GM18858 (cell line): ENCODE measurements at regions not wholly inside any gene's neighbourhood (a gene's known extent, or its start where the extent isn't known, plus 50 kb on each side); places are given as distances from the start of the nearest gene placed in this dataset.

Experiments used
- ATAC-seq: cut with Tn5 transposase; IDR thresholded peaks from one replicate; pipeline ENCODE4 v1.9.1; 2021; ENCODE audit not compliant: unreplicated experiment

DNA sequence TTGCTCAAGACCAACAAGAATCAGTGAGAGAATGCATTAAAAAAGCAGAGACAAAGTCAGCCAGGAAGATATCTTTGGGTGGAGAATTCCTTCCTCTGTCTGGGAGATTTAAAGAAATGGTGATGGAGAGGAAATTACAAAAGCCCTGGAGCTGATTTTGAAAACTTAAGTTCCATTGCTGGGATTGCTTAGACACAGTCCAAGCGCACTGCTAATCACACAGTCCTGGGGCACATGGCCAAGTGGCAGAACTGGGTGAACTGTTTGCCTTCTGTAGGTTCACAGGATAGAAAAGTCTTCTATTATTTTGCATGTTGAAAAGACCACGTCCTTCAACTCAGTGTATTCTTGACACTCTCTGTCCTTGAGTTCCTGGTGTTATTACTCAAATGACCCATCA, 284.9 kb upstream of the FBXL7 start:
- no peak for ATAC-seq

DNA sequence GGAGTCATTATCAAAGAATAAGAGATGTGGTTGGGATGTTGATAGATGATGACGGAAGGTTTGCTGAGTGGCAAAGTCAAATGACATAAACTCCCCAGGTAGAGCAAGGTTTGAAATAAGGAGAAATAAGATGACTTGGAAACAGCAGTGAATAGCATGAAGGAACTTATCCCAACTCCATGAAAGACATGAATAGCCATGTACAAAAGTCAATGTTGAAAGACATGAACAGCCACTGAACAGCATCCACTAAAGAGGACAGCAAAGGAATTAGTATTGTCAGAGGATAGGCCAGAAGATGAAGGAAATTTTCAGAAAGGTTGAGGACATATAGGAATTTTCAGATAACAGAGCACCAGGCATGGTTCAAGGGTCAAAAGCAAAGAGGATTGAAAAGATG, 286.0 kb upstream of the FBXL7 start:
- no peak for ATAC-seq

DNA sequence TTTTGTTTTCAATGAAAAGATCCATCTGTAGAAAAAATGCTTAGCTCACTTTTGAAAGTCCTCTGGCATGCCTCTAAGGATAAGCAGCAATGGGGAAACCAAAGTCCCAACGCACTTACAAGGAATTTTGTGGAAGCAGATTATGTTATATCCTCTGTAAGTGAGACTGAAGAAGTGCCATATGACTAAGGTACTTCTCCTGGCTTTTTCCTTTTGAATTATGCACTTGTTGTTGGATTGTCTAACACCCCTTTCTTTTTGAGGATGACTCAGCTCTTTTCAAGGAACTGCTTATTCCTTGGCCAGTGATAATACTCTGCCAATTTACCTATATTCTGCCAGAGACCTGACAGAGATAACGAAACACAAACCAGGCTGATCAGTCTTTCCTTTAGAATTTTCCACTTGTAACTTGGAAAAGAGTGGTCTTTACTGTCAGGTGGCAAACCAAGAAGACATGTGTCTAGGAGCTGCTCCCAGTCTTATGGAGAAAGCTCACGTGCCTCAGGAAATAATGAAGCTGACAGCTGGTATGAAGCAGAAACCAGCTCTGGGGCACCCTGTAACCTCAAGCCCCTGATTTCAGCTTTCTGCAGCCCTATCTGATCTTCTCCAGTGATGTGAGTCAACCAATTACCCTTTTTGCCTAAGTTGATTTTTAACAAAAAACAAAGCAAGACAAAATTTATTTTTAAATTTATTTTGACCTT, 290.8 kb upstream of the FBXL7 start:
- no peak for ATAC-seq

DNA sequence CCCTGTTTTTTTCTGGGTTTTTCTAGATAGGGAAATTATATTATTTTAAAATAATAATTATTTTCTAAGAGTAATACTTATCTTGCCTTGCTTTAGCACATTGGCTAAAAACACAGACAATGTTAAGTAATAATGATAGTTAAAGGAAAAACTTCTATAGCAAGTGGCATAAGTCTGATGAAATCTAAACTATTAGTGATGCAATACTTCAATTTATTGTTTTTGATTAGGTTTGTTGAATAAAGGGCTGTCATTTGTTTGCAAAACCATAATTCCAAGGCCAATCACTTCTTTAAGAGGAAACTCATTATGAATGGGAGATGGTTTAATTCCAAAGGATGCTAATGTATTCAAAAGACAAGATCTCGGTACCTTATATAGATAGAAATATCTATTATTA, 293.8 kb upstream of the FBXL7 start:
- no peak for ATAC-seq

DNA sequence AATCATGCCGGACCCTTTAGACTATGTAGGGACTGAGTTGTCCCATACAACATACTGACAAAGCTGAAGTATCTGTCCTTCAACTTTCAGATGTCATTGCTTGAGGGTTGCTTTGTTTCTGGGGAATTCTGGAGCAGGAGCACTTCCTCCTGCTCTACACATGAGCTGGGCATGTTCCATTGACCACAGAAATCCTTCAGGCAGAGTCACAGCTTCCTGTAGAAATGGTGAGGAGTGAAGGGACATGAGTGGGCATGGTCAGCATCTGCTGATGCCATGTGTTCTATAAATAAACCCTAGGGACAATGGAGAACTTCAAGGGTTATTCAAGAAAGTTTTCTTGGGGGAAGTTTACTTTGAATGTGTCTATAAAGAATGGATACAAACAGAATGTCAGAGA, 296.6 kb upstream of the FBXL7 start:
- no peak for ATAC-seq

DNA sequence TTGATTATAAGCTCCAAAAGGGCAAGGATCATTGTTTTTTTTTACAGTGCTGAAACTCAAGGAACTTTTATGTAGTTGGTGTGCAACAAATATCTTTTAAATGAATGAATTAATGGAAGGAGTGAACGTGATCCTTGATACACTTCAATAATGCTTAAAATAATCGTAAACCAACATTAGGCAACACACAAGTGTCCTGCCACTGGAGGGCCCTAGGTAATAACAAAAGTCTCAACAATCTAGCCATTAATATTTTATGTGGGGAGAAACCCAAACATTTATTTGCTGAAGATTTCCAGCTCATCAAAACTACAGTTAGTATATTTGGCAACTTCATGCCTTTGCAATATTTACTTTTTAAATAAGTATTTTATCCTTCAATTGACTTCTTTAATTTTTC, 309.0 kb upstream of the FBXL7 start:
- ATAC-seq = no peak

DNA sequence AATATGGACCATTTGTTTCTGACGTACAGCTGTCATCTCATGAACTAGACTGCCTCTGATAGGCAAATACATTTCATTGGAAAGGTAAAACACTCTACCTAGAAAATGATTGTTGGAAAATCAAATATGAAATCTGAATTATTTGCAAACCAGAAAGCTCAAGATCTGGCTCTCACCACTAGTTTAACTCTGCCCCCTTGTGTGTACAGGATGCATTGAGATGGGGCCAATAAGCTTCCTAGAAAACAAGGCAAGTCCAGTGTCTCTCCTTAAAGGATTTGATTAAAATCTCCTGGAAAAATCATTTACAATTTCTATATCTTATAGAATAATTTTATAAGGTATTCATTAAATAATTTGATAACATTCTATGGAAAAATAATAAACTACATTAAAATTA, 311.9 kb upstream of the ANKH start:
- ATAC-seq = no peak

DNA sequence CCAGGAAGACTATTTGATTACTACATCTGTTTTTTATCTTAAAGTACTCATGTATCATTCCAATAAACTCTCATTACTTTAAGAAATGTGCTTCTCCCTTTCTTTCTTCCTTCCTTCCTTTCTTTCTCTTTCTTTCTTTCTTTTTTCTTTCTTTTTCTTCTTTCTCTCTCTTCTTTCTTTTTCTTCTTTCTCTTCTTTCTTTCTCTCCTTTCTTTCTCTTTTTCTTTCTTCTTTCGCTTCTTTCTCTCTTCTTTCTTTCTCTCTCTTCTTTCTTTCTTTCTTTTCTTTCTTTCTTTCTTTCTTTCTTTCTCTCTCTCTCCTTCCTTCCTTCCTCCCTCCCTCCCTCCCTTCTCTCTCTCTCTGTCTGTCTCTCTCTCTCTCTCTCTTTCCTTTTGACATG, 298.6 kb upstream of the ANKH start:
- no peak for ATAC-seq

DNA sequence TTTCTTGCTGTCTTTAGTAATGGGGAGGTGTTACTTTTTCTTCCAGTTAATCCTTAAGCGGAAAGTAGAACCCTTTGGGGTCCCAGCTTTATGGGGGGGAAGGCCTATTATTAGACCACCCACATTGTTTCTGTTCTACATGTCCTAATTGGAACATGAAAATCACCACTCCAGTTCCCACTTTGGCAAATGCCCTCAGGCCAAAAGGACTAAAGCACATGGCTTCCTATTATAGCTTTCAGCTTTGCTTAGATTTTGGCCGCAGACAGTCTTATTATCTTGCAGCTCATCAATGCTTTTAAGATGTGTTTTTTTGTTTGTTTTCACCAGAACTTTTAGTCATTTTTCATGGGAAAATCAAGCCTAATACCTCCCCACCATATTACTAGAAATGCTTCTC, 296.8 kb upstream of the ANKH start:
- ATAC-seq = no peak

DNA sequence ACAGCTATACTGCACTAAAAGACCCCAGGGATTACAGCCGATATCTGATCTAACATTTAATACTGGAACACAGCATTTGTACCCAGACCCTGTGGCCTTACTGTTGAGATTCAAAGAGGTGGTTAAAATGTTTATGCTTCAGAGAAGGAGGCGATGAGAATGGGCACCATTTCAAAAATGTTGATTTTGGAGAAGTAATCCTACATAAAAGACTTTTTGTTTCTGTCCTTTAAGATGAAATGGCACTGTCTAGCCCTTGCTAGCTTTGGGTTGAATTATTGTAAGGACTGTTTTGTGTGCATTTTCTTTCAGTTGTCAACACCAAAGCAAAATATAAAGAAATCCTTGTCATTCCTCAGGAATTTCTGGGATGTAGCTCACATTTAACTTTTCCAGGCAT, 288.5 kb upstream of the ANKH start:
- no peak for ATAC-seq

DNA sequence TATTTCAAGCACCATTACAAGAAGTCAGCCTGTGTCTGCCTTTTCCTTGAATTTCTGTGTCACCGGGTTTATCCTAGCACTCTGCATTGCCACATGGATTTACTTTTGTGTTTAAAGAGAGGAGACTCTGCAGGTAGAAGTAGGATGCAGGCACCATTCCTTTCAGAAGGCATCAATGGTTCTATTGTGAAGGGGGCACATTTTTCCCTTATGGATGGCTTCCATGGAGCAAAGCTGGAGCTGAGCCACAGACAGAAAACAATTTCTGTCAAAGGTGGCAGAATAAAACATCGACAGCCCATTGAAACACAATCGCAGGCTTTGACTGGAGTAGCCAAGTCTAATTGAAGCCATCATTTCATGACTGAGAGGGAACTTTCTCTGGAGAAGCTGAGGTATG, 288.0 kb upstream of the ANKH start:
- no peak for ATAC-seq

DNA sequence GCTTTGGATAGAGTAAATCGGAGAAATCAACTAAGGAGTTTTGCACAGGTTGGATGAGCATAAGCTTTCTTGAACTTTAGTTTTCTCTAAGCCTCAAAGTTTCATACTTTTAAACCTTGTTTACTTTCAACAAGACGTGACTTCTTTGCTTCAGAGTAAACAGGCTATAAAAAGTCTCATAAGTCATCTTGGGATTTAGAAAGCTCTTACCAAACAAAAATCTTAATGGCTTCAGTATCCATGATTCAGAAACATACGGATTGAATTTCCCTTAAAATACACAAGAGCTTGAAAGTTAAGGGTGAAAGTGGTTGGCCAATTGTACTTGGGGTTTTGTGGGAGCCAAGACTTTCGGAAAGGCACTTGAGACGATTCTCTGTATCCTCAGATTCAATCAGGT, 270.9 kb upstream of the ANKH start:
- no peak for ATAC-seq

DNA sequence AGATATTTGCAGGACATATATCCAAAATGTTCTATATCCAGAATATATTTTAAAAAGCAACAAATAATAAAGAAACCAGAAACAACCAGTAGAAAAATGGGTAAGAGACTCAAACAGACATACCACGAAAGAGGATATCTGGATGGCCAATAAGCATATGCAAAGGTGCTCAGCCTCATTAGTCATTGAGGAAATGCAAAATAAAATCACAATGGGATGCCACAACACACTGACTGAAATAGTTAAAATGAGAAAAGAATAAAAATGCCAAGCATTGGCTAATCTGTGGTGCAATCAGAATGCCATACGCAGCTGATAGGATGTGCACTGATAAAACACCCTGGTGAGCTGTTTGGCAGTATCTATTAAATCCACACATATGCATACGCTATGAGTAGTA, 265.8 kb upstream of the ANKH start:
- no peak for ATAC-seq

DNA sequence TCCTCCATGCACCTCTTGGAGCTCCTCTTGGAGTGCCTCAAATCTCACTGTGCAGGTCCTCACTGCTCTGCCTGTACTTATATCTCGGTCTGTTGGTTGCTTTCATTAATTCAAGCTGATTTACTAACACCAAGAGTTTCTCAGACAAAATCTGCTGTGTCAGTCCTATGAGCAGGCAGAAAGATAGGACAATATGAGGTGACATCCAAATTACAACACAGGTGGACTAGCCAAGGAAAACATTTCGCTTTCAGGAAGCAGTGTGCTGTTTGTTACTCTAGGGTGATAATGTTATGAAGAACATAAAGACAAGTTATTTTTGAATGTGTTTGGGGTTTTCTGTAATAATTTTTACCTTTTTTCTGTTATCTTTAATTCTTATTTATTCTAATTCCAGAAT, 264.1 kb upstream of the ANKH start:
- ATAC-seq = no peak

DNA sequence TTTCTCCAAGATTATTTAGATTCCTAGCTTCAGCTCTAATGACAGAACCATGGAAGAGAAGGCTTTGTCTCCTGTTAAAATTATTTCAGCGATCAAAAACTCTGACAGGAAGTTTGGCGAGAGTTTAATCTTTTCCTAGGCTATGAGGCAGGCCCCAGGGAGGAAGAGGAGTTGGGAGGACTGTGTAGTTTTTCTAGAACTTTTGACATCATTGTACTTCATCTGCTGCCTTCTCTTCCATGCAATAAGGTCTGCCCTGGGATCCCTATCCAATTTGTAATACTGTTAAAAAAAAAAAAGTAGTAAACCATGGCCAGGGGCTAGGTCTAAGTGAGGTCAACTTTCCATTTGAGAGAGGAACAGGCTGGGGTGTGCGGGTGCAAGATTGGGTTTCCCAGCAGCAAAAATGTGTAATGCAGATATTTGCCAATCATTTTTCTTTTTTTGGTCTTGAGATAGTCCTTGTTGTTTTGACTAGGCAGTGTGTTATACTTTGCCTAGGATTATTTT, 261.9 kb upstream of the ANKH start:
- ATAC-seq = no peak

DNA sequence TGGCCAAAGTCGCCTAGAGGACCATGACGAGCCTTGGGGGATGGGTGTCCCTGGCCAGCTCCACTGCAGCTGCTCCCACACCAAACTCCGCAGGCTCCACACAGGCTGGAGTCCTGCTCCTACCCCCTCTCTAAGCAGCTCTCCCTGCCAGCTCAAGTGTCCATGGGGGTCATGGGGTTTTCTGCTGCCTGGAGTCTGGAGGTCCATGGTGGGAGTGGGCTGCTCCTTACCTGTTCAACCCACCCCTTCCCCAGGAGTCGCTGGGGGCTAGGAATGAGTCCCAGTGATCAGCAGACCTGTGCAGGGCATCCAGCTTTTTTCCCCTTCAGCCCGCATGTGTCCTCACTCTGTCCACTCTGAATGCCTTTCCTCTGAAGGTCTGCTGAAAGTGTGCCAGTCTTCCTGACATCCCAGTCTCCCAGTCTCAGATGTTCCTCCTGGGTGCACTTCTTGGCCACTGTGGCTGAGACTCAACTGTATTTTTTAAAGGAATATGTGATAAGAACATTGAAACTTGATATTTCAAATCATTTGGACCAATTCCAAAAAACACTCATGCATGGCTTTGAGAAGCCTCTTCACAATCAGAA, 261.3 kb upstream of the ANKH start:
- no peak for ATAC-seq

DNA sequence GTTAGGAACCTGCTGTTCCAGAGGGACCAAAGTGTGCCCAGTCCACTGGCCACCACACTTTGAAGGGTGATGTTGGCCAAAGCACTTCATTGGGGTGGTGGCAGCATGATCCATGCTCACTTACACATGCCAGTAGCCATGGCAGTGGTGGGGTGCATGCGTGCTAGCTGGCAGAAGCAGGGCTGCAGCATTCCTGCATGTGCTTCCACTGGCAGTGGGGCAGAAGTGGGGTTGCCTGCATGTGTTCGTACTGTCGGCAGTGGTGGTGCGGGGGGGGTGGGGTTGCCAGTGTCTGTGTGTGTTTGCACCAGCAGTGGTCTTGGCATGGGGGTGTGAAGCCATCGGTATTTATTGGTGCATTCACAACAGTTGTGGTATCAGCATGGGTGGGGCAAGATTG, 260.3 kb upstream of the ANKH start:
- ATAC-seq = no peak

DNA sequence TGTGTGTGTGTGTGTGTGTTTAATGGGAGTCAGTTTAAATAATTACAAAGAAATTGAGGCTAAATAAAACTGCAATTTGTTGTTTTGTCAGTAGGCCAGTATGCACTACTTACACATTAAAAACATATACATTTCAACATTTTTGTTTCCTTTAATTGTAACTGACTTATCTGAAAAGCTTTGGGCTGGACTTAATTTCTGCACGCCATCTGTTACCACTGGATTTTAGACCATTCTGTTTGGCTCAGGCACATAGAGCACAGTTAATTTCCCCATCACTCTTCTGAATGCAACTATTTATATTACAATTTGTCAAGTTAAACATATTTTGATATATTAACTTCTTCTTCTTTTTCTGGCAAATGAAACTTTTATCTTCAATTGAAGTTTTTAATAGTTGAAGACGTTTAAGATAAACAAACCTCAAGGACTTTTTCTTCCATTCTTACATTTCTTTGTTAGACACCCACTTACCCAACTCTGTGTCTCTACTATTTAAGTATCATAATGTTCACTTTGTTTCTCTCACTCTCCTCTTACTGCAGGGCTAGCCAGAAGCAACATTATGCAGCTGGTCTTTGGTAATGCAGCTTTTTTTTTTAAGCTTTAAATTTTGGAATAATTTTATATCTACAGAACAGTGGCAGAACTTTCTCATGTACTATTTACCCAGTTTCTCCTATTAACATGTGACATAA, 253.4 kb upstream of the ANKH start:
- ATAC-seq = no peak

DNA sequence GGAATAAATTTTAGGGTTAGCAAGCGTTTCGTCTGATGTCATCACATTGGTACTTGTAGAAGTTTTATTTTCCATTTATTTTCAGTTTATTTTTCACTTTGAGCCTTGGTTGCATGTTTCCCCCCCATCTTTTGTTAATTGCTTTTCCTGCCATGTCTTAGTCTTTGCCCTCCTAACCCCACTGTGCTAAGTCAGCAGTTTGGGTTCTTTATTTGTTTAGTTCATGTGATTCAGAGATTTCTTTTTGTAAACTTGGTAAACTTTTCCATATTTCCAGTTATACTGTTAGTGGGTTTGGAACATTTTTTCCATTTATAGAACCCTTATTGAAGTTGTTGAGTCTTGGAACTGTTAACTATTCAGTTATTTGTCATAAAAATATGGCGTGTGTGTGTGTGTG, 252.9 kb upstream of the ANKH start:
- no peak for ATAC-seq

DNA sequence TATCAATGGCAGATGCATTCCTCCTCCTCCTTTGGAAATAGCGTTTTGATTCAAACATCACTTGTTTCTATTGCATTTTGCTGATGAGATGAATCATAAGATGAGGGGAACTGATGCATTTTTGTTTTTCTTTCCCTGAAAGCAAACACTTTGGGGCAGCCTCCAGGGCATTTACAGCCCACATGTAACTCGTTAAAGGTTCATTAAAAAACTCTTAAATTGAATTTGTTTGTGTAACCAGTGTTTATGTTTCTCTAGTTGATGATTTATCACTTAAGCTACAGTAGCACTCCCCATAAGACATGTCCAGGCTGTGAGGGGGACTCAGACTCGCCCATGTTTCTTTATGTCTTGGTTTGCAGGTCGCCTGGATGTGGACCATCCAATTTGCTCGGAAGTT, 246.1 kb upstream of the ANKH start:
- no peak for ATAC-seq

DNA sequence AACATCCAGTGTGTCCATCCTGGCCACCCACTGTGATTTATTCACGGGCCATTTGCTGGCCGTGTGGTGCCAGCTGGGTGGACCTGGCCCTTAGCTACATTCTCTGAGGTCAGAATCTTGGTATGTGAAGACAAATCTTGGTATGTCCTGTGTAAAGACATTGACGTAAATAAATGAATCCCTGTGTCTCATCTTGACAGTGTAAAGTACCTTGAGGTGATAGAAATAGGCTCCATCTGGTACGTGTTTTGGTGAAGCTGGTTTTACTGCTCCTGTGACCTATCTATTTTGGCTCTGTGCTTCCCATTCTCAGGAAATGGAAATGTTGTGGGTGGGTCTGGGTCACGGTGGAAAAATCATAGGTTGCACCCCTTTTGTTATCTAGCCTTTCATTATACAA, 245.4 kb upstream of the ANKH start:
- ATAC-seq = no peak

DNA sequence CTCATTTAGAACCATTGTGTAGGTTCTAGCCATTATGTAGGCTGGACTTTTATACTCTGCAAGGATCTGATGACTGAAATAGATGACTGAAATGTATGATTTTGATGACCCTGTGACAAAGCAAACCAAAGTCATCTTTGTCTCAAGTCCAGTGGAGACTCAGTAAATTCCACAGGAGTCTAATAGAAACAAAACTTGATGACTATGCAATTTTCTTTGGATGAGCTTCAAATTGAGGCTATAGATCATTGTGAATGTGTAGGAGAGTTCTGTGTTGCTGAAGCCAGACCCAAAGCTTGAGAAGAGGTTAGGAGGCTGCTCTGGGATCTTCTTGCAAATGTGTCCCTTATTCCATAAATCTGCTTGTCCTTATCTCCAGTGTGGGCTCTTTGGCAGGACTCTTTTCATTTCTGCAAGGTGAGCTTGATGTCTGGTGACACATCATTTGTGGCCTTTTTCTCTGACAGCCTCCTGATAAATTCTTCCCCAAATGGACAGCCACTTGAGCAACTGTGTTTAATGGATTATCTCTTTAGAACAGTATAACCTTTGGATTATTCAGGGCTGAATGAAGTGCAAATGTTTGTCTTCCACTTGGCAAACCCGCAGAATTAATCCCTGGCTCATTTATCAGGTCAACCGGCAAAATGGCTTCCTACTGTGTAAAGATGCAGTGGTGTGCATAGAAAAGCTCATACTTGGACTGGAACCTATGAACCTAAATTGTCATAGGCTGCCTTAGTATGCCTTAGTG, 235.1 kb upstream of the ANKH start:
- ATAC-seq = no peak
